Hepatocyte (in vitro differentiated cells): ENCODE measurements at regions not wholly inside any gene's neighbourhood (a gene's known extent, or its start where the extent isn't known, plus 50 kb on each side); places are given as distances from the start of the nearest gene placed in this dataset.

Source experiments
- CTCF ChIP-seq: fragments of 200-600 bp; sonication (generic); IDR thresholded peaks from 2 replicates; pipeline ENCODE4 v1.5.1; 2016; ENCODE audit warnings: antibody characterized with exemption, mild to moderate bottlenecking; ENCODE audit not compliant: poor library complexity
- EZH2 ChIP-seq: fragments of 200-600 bp; sonication (generic); IDR thresholded peaks from 2 replicates; pipeline ENCODE4 v1.6.1; 2016; ENCODE audit warnings: antibody characterized with exemption, mild to moderate bottlenecking, borderline replicate concordance
- EZH2phosphoT487 ChIP-seq: fragments of 200-600 bp; sonication (generic); IDR thresholded peaks from one replicate; pipeline ENCODE4 v1.6.1; 2018; ENCODE audit warnings: antibody characterized with exemption, mild to moderate bottlenecking, low read depth, moderate library complexity; ENCODE audit not compliant: unreplicated experiment, severe bottlenecking

- TF ChIP-seq CTCF = no peak
- TF ChIP-seq EZH2 = no peak
- TF ChIP-seq EZH2phosphoT487 = no peak
Observed at GRCh38 chrX:10085223-10085622, 71.6 kb upstream of the CLCN4 start.
